ENCODE measurements at regions not wholly inside any gene's neighbourhood (a gene's known extent, or its start where the extent isn't known, plus 50 kb on each side); places are given as distances from the start of the nearest gene placed in this dataset.

DNA sequence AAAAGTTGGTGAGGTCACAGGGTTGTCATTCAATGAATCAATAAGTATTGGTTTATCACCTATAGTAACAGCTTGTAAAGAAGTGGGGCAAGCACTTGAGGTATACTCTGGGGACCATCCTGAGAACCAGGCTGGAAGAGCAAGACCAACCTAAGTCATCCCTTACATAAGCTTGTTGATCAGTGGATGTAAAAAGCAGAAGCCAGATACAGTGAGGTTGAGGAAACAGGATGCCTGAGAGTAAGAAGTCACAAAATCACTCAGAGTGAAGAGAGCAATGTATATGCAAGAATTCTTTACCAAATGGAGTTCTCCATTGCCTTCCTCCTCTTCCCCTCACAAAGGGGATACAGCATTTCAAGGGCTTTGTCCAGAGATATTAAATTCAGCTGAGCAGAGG is 76.3 kb upstream of the PACRGL start:
- no peak for DNase-seq (ENCODE audit: low read depth)
- no peak overlapping the region for H3K4me3 ChIP-seq (ENCODE audit: low read depth, low read length)
- TF ChIP-seq, protein P1, sequence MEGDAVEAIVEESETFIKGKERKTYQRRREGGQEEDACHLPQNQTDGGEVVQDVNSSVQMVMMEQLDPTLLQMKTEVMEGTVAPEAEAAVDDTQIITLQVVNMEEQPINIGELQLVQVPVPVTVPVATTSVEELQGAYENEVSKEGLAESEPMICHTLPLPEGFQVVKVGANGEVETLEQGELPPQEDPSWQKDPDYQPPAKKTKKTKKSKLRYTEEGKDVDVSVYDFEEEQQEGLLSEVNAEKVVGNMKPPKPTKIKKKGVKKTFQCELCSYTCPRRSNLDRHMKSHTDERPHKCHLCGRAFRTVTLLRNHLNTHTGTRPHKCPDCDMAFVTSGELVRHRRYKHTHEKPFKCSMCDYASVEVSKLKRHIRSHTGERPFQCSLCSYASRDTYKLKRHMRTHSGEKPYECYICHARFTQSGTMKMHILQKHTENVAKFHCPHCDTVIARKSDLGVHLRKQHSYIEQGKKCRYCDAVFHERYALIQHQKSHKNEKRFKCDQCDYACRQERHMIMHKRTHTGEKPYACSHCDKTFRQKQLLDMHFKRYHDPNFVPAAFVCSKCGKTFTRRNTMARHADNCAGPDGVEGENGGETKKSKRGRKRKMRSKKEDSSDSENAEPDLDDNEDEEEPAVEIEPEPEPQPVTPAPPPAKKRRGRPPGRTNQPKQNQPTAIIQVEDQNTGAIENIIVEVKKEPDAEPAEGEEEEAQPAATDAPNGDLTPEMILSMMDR (IDR thresholded peaks at IDR 0.05; ENCODE audit: low read depth, low read length, missing control alignments), result no peak
- in situ Hi-C loops (cut with HindIII; ENCODE audit: low sequenced_read_pairs), result no loop called here

DNA sequence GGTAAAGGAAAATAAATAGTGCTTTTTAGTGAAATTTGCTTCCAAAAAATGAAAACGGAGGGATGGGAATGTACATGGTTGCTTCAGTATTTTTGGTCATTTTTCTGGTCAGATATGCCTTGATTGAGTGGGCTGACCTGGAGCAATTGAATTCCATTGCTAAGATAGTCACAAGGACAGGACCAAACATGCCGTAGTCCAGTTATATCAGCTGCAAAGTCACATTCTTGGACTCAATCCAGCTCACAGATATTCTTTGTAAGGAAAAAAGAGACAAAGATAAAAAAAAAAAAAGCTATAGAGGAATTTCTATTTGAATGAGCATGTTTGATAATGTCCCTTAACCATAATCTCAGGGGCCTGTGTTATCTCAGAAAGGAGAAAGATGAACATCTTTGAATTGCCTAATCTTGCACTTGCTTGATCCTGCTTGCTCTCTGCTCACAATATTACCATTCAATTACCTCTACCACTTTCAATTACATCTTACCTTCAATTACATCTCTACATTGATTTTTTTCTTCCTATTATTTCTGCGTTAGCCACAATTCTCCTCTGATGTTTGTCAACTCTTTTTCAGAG is 75.4 kb upstream of the PACRGL start:
- in situ Hi-C loops (cut with HindIII; ENCODE audit: low sequenced_read_pairs), result no loop called here
- H3K4me3 ChIP-seq (ENCODE audit: low read depth, low read length), result no peak overlapping the region
- TF ChIP-seq, protein P1 (IDR thresholded peaks at IDR 0.05; ENCODE audit: low read depth, low read length, missing control alignments), result no peak
- no peak for DNase-seq (ENCODE audit: low read depth)

DNA sequence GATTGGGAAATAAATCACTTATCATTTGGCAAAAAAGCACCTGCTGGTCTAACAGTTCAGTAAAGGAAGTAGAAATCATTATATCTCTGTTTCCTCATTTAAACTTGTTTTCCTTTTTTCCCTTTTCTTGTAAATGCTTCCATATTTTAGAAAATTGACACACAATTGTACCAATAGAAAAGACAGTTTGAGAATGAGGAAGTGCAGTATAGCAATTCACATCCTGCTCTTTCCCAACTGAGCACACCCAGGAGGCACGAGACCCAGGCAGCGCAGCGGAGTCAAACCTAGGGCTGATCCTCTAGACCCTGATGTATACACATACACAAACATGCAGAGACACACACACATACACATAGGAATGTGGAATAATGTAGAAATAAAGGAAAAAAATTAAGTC is 74.8 kb upstream of the PACRGL start:
- in situ Hi-C loops (cut with HindIII; ENCODE audit: low sequenced_read_pairs), result no loop called here
- H3K4me3 ChIP-seq (ENCODE audit: low read depth, low read length), result no peak overlapping the region
- TF ChIP-seq, protein P1 (IDR thresholded peaks at IDR 0.05; ENCODE audit: low read depth, low read length, missing control alignments), result no peak
- DNase-seq (ENCODE audit: low read depth), result no peak

DNA sequence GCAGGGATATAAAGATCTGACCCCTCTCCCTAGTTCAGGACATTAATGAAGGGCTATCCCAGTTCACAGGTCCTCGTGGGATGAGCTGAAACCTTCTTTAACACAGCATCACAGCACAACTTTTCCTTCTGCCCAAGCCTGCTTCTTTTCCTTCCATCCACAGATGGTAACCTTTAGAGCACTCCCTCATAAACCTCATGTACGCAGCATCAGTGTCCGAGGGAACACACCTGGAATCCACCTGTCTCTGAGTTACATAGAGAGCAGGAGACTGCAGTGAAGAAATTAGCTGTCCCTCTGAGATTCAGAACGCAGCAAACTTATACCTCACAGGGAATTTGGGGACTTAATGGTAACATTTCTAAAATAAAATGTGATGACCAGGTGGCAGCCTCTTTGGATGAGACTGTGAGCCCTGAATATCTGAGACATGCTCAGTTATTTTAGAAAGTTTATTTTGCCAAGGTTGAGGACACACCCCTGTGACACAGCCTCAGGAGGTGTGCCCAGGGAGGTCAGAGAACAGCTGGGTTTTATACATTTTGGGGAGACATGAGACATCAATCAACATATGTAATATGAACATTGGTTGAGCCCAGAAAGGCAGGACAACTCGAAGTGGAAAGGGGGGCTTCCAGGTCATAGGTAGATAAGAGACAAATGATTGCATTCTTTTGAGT is 73.8 kb upstream of the PACRGL start:
- TF ChIP-seq, protein P1 (IDR thresholded peaks at IDR 0.05; ENCODE audit: low read depth, low read length, missing control alignments), result no peak
- DNase-seq (ENCODE audit: low read depth), result no peak
- in situ Hi-C loops (cut with HindIII; ENCODE audit: low sequenced_read_pairs), result no loop called here
- no peak overlapping the region for H3K4me3 ChIP-seq (ENCODE audit: low read depth, low read length)

DNA sequence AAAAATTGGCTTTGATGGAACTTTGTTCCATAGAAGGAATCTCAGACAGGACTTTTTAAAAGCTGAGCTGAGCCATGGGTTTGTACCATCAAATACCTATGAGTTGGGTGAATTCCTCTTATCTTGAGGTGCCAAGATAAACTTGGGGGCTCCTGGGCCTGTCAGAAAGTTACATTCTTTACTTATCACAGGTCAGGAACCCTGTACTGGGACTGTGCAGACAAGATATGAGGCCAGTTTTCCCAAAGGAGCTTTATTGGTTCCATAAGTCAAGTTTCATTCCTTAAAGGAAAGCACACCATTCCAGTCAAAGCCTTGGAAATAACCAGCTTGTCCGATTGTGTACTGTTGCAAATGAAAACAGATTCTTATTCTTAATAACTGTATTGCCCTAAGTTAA is 72.4 kb upstream of the PACRGL start:
- TF ChIP-seq, protein P1 (IDR thresholded peaks at IDR 0.05; ENCODE audit: low read depth, low read length, missing control alignments), result no peak
- in situ Hi-C loops (cut with HindIII; ENCODE audit: low sequenced_read_pairs), result no loop called here
- no peak overlapping the region for H3K4me3 ChIP-seq (ENCODE audit: low read depth, low read length)
- DNase-seq (ENCODE audit: low read depth), result no peak

DNA sequence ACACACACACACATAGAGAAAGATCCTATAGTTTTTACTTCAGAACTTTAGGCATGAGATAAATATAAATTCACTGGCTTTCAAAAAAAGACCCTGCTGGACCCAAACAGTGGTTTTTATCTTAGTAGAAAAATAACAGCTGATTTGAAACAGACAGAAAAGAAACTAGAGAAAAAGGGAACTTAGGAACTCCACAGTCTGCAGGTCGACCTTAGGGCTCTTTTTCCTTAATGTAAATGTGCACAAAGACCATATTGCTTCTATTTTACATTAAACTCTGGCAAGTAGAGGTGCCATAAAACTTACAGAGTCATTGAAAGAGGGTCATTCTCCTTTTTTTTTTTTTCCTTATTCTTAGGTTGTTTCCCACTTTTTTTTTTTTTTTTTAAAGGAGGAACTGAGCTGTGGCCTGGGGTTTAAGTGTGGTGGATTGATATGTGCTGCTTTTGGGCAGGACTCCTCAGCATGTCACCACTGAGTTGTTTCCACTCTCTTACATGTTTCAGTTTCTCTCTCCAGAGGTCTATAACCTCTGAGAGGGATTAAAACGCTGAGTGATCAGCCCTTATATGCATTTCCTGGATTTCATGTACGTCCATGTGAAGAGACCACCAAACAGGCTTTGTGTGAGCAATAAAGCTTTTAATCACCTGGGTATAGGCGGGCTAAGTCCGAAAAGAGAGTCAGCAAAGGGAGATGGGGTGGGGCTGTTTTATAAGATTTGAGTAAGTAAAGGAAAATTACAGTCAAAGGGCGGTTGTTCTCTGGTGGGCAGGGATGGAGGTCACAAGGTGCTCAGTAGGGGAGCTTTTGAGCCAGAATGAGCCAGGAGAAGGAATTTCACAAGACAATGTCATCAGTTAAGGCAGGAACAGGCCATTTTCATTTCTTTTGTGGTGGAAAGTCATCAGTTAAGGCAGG is 70.8 kb upstream of the PACRGL start:
- DNase-seq (ENCODE audit: low read depth), result no peak
- TF ChIP-seq, protein P1 (IDR thresholded peaks at IDR 0.05; ENCODE audit: low read depth, low read length, missing control alignments), result no peak
- in situ Hi-C loops (cut with HindIII; ENCODE audit: low sequenced_read_pairs), result no loop called here
- no peak overlapping the region for H3K4me3 ChIP-seq (ENCODE audit: low read depth, low read length)

All from astrocyte of the cerebellum (primary cell).